Epithelial cell of proximal tubule (primary cell): ENCODE measurements at regions not wholly inside any gene's neighbourhood (a gene's known extent, or its start where the extent isn't known, plus 50 kb on each side); places are given as distances from the start of the nearest gene placed in this dataset.

Source experiments
- DNase-seq: peaks from one replicate; pipeline ENCODE4 v3.0.0-alpha.2; 2011; ENCODE audit warnings: low read depth
- H3K4me3 ChIP-seq: 2 replicates; pipeline ENCODE4 v1.5.1; 2011; ENCODE audit warnings: low read depth, mild to moderate bottlenecking, low read length
- CTCF ChIP-seq: conservative IDR thresholded peaks from 2 replicates; pipeline ENCODE4 v1.5.1; 2012; ENCODE audit warnings: low read depth, mild to moderate bottlenecking, low read length

- no peak for DNase-seq
- TF ChIP-seq CTCF, result no peak
- H3K4me3 ChIP-seq, result no peak overlapping the region
These were observed 252.7 kb downstream of the NR4A2 start for GRCh38 chr2:156079845-156080244.

- no peak for TF ChIP-seq CTCF
- DNase-seq, result no peak
These were observed 255.3 kb downstream of the NR4A2 start for GRCh38 chr2:156077041-156077742.

GRCh38 chr2:156065912-156066311 lies 266.6 kb downstream of the NR4A2 start:
- no peak for DNase-seq
- TF ChIP-seq CTCF, result peak; percentile 55
- H3K4me3 ChIP-seq, result no peak overlapping the region

More at GRCh38 chr2:156077041-156077742, 255.3 kb downstream of the NR4A2 start:
- H3K4me3 ChIP-seq, result no peak overlapping the region

- no peak for DNase-seq
- TF ChIP-seq CTCF, result no peak
- no peak overlapping the region for H3K4me3 ChIP-seq
These were observed 268.0 kb downstream of the NR4A2 start for GRCh38 chr2:156064540-156064939.

GRCh38 chr2:156057647-156058046 lies 274.9 kb downstream of the NR4A2 start:
- DNase-seq, result no peak
- no peak overlapping the region for H3K4me3 ChIP-seq
- TF ChIP-seq CTCF, result no peak

- DNase-seq, result no peak
- no peak for TF ChIP-seq CTCF
These were observed 277.5 kb downstream of the NR4A2 start for GRCh38 chr2:156054983-156055382.

GRCh38 chr2:156046900-156047299 lies 285.6 kb downstream of the NR4A2 start:
- no peak overlapping the region for H3K4me3 ChIP-seq
- TF ChIP-seq CTCF, result no peak
- DNase-seq, result no peak

More at GRCh38 chr2:156054983-156055382, 277.5 kb downstream of the NR4A2 start:
- H3K4me3 ChIP-seq, result no peak overlapping the region
